ENCODE measurements at regions not wholly inside any gene's neighbourhood (a gene's known extent, or its start where the extent isn't known, plus 50 kb on each side); places are given as distances from the start of the nearest gene placed in this dataset.

GRCh38 chr6:10266061-10266460 is 148.8 kb downstream of the TFAP2A start:
- DNase-seq (ENCODE audit: low read depth, low spot score) (no peak), FAIRE-seq (no peak)
- Histone ChIP-seq H3K4me3 (replicated peaks in 1 of 3; ENCODE audit: insufficient read depth in 1 of 3, low read depth in 1 of 3, low read length in 3 of 3) (no peak overlapping the region), H3K4me1 (ENCODE audit: control insufficient read depth, extremely low read depth, insufficient read depth, low read length) (no peaks in the 10 kb centered on the region), H3K9ac (replicated peaks; ENCODE audit: extremely low read depth, insufficient read depth, low read length) (no peak overlapping the region), H3K4me2 (ENCODE audit: insufficient read depth, low read length) (no peak overlapping the region), H3K9me1 (replicated peaks; ENCODE audit: control insufficient read depth, extremely low read depth, insufficient read depth, low read length) (no peaks in the 10 kb centered on the region), H4K20me1 (replicated peaks; ENCODE audit: control insufficient read depth, extremely low read depth, insufficient read depth, low read length) (no peaks in the 10 kb centered on the region), H3K27me3 (ENCODE audit: control insufficient read depth in 2 of 2, insufficient read depth in 2 of 2, low read length in 2 of 2) (no peaks in the 10 kb centered on the region), H2AFZ (ENCODE audit: low read depth, low read length) (no peak overlapping the region), H3K79me2 (ENCODE audit: control insufficient read depth, insufficient read depth, low read length) (no peaks in the 10 kb centered on the region), H3K36me3 (ENCODE audit: control insufficient read depth in 2 of 2, extremely low read depth in 1 of 2, insufficient read depth in 2 of 2, low read length in 2 of 2) (no peaks in the 10 kb centered on the region), H3K27ac (ENCODE audit: insufficient read depth, low read depth, low read length) (no peak overlapping the region), H3K9me3 (replicated peaks; ENCODE audit: control insufficient read depth, insufficient read depth, low read length) (peaks cover under 1% of the 10 kb centered on the region)
- CTCF ChIA-PET = no interaction called here
- TF ChIP-seq JUN (IDR thresholded peaks at IDR 0.05; ENCODE audit: borderline replicate concordance, insufficient read depth, insufficient read length, low read depth) = no peak
- TF ChIP-seq MAX (IDR thresholded peaks at IDR 0.05; ENCODE audit: insufficient read depth, insufficient read length) = no peak
- no peak for TF ChIP-seq POLR2AphosphoS5 (IDR thresholded peaks at IDR 0.05; ENCODE audit: insufficient read depth, low read depth, low read length)
- no peak for TF ChIP-seq MYC (IDR thresholded peaks at IDR 0.05; ENCODE audit: low read depth, low read length)
- TF ChIP-seq POLR2A (IDR thresholded peaks at IDR 0.05; ENCODE audit: low read depth, low read length) = no peak
- no peak for TF ChIP-seq FOS (IDR thresholded peaks at IDR 0.05; ENCODE audit: borderline replicate concordance, insufficient read depth, low read length)
- no peak for TF ChIP-seq GATA2 (IDR thresholded peaks at IDR 0.05; ENCODE audit: insufficient read depth, insufficient read length, low read depth, low read length)
- POLR2A ChIA-PET = no interaction called here
- no TSS peak for BruUV-seq (replicated peaks)
- dilution Hi-C loops (cut with MboI; ENCODE audit: extremely low pct_ligation_motif_present, low sequenced_read_pairs) (no loop called here), intact Hi-C loops (cut with micrococcal nuclease) (no loop called here)

- no peak for DNase-seq (ENCODE audit: low read depth, low spot score)
- Histone ChIP-seq H4K20me1 (replicated peaks; ENCODE audit: control insufficient read depth, extremely low read depth, insufficient read depth, low read length) (no peaks in the 10 kb centered on the region), H3K4me2 (ENCODE audit: insufficient read depth, low read length) (no peak overlapping the region), H3K9me1 (replicated peaks; ENCODE audit: control insufficient read depth, extremely low read depth, insufficient read depth, low read length) (no peaks in the 10 kb centered on the region), H3K9ac (replicated peaks; ENCODE audit: extremely low read depth, insufficient read depth, low read length) (no peak overlapping the region), H3K9me3 (replicated peaks; ENCODE audit: control insufficient read depth, insufficient read depth, low read length) (peaks cover 2% of the 10 kb centered on the region), H3K4me1 (ENCODE audit: control insufficient read depth, extremely low read depth, insufficient read depth, low read length) (no peaks in the 10 kb centered on the region), H3K4me3 (replicated peaks in 1 of 3; ENCODE audit: insufficient read depth in 1 of 3, low read depth in 1 of 3, low read length in 3 of 3) (no peak overlapping the region), H2AFZ (ENCODE audit: low read depth, low read length) (no peak overlapping the region), H3K27ac (ENCODE audit: insufficient read depth, low read depth, low read length) (no peak overlapping the region), H3K27me3 (ENCODE audit: control insufficient read depth in 2 of 2, insufficient read depth in 2 of 2, low read length in 2 of 2) (no peaks in the 10 kb centered on the region), H3K79me2 (ENCODE audit: control insufficient read depth, insufficient read depth, low read length) (no peaks in the 10 kb centered on the region), H3K36me3 (ENCODE audit: control insufficient read depth in 2 of 2, extremely low read depth in 1 of 2, insufficient read depth in 2 of 2, low read length in 2 of 2) (no peaks in the 10 kb centered on the region)
- TF ChIP-seq EZH2 (IDR thresholded peaks at IDR 0.05; ENCODE audit: borderline replicate concordance, low read depth, low read length, severe bottlenecking) = no peak
- TF ChIP-seq MAX (IDR thresholded peaks at IDR 0.05; ENCODE audit: insufficient read depth, insufficient read length) = no peak
- no peak for TF ChIP-seq POLR2AphosphoS5 (IDR thresholded peaks at IDR 0.05; ENCODE audit: insufficient read depth, low read depth, low read length)
- TF ChIP-seq CTCF (IDR thresholded peaks at IDR 0.05; ENCODE audit: extremely low read depth in 1 of 2, insufficient read depth in 1 of 2, low read depth in 1 of 2, low read length in 2 of 2) = no peak
- TF ChIP-seq GATA2 (IDR thresholded peaks at IDR 0.05; ENCODE audit: insufficient read depth, insufficient read length, low read depth, low read length) = no peak
- no peak for TF ChIP-seq POLR2A (IDR thresholded peaks at IDR 0.05; ENCODE audit: low read depth, low read length)
- no peak for TF ChIP-seq MYC (IDR thresholded peaks at IDR 0.05; ENCODE audit: low read depth, low read length)
- no peak for TF ChIP-seq JUN (IDR thresholded peaks at IDR 0.05; ENCODE audit: borderline replicate concordance, insufficient read depth, insufficient read length, low read depth)
- no peak for TF ChIP-seq FOS (IDR thresholded peaks at IDR 0.05; ENCODE audit: borderline replicate concordance, insufficient read depth, low read length)
- ChIA-PET POLR2A (no interaction called here), CTCF (no interaction called here)
- intact Hi-C loops (cut with micrococcal nuclease) (no loop called here), dilution Hi-C loops (cut with MboI; ENCODE audit: extremely low pct_ligation_motif_present, low sequenced_read_pairs) (no loop called here)
- no peak for FAIRE-seq
- BruUV-seq (replicated peaks) = no TSS peak
Observed at GRCh38 chr6:10262505-10262904, 152.4 kb downstream of the TFAP2A start.
